Mesenchymal stem cell (in vitro differentiated cells and primary cell): ENCODE measurements at regions not wholly inside any gene's neighbourhood (a gene's known extent, or its start where the extent isn't known, plus 50 kb on each side); places are given as distances from the start of the nearest gene placed in this dataset.

Source experiments
- DNase-seq: peaks from one replicate; pipeline ENCODE4 v3.0.0-alpha.2; 2013
- H2AFZ ChIP-seq: one replicate; pipeline ENCODE4 v1.6.1; 2013; ENCODE audit warnings: low read depth, mild to moderate bottlenecking, control low read depth, inconsistent platforms, low read length, moderate library complexity
- H2AK5ac ChIP-seq: 2 replicates; pipeline ENCODE4 v1.6.1; 2013; ENCODE audit warnings: low read length, moderate library complexity, mild to moderate bottlenecking, inconsistent platforms; ENCODE audit not compliant: severe bottlenecking
- H2BK120ac ChIP-seq: one replicate; pipeline ENCODE4 v1.6.1; 2013; ENCODE audit warnings: low read depth, mild to moderate bottlenecking, inconsistent platforms, low read length, moderate library complexity
- H2BK12ac ChIP-seq, 2 experiments: one replicate each; pipeline ENCODE4 v1.6.1; 2013; ENCODE audit warnings: inconsistent platforms in 2 of 2, low read length in 2 of 2, mild to moderate bottlenecking in 2 of 2, moderate library complexity in 2 of 2, control low read depth in 1 of 2
- H2BK15ac ChIP-seq: one replicate; pipeline ENCODE4 v1.6.1; 2013; ENCODE audit warnings: mild to moderate bottlenecking, low read depth, inconsistent platforms; ENCODE audit not compliant: poor library complexity, severe bottlenecking
- H2BK5ac ChIP-seq: 2 replicates; pipeline ENCODE4 v1.6.1; 2013; ENCODE audit warnings: low read depth, mild to moderate bottlenecking, low read length, control low read depth, inconsistent platforms; ENCODE audit not compliant: poor library complexity, severe bottlenecking
- H3K14ac ChIP-seq, 2 experiments: one replicate each; pipeline ENCODE4 v1.6.1; 2013; ENCODE audit warnings: inconsistent platforms in 2 of 2, low read length in 2 of 2, control low read depth in 1 of 2, mild to moderate bottlenecking in 1 of 2, moderate library complexity in 1 of 2
- H3K18ac ChIP-seq, 2 experiments: one replicate each; pipeline ENCODE4 v1.6.1; 2013; ENCODE audit warnings: inconsistent platforms in 2 of 2, low read length in 2 of 2, control low read depth in 1 of 2, low read depth in 1 of 2, mild to moderate bottlenecking in 1 of 2
- H3K23ac ChIP-seq, 2 experiments: one replicate each; pipeline ENCODE4 v1.6.1; 2013; ENCODE audit warnings: inconsistent platforms in 2 of 2, low read length in 2 of 2, mild to moderate bottlenecking in 2 of 2, moderate library complexity in 2 of 2, control low read depth in 1 of 2
- H3K27ac ChIP-seq: 2 replicates; pipeline ENCODE4 v1.5.1; 2013; ENCODE audit warnings: mild to moderate bottlenecking, moderate library complexity, low read length, control low read depth, inconsistent platforms; ENCODE audit not compliant: poor library complexity, severe bottlenecking
- H3K27me3 ChIP-seq, 2 experiments: 2 replicates each; pipeline versions ENCODE4 v1.6.1 to v1.7.0; 2013; ENCODE audit warnings: low read length in 2 of 2, mild to moderate bottlenecking in 2 of 2, moderate library complexity in 2 of 2, control low read depth in 1 of 2, inconsistent platforms in 1 of 2; ENCODE audit not compliant: control insufficient read depth in 1 of 2, insufficient read depth in 1 of 2
- H3K36me3 ChIP-seq, 2 experiments: 2 replicates each; pipeline versions ENCODE4 v1.6.1 to v1.7.0; 2013; ENCODE audit warnings: low read length in 2 of 2, control low read depth in 1 of 2, inconsistent platforms in 1 of 2, low read depth in 1 of 2, mild to moderate bottlenecking in 1 of 2; ENCODE audit not compliant: insufficient read depth in 2 of 2, control insufficient read depth in 1 of 2
- H3K4ac ChIP-seq, 2 experiments: one replicate each; pipeline ENCODE4 v1.6.1; 2013; ENCODE audit warnings: inconsistent platforms in 2 of 2, low read length in 2 of 2, mild to moderate bottlenecking in 2 of 2, moderate library complexity in 2 of 2, control low read depth in 1 of 2, low read depth in 1 of 2
- H3K4me1 ChIP-seq: 2 replicates; pipeline ENCODE4 v1.6.1; 2013; ENCODE audit warnings: low read depth, low read length, control low read depth; ENCODE audit not compliant: control insufficient read depth, insufficient read depth
- H3K4me2 ChIP-seq: 2 replicates; pipeline ENCODE4 v1.6.1; 2013; ENCODE audit warnings: low read length, mild to moderate bottlenecking, inconsistent platforms; ENCODE audit not compliant: poor library complexity, severe bottlenecking
- H3K4me3 ChIP-seq, 2 experiments: 2 replicates each; pipeline versions ENCODE4 v1.5.1 to v1.7.0; 2013; ENCODE audit warnings: low read length in 2 of 2, mild to moderate bottlenecking in 2 of 2, control low read depth in 1 of 2, low read depth in 1 of 2; ENCODE audit not compliant: insufficient read depth in 1 of 2
- H3K79me1 ChIP-seq: replicated peaks from 2 replicates; pipeline ENCODE4 v1.6.1; 2013; ENCODE audit warnings: mild to moderate bottlenecking, control low read depth, low read length, inconsistent platforms; ENCODE audit not compliant: poor library complexity, severe bottlenecking
- H3K9ac ChIP-seq: 2 replicates; pipeline ENCODE4 v1.7.0; 2013; ENCODE audit warnings: mild to moderate bottlenecking, low read length, moderate library complexity
- H3K9me3 ChIP-seq: 2 replicates; pipeline ENCODE4 v1.7.0; 2013; ENCODE audit warnings: mild to moderate bottlenecking, low read length; ENCODE audit not compliant: control insufficient read depth
- H4K8ac ChIP-seq: one replicate; pipeline ENCODE4 v1.6.1; 2013; ENCODE audit warnings: inconsistent platforms, mild to moderate bottlenecking, low read length, moderate library complexity
- H4K91ac ChIP-seq: one replicate; pipeline ENCODE4 v1.6.1; 2013; ENCODE audit warnings: mild to moderate bottlenecking, low read length, inconsistent platforms
- WGBS: methylation state at CpG from one replicate; pipeline ENCODE4 v1.1.7; 2013; ENCODE audit warnings: mixed read lengths; 5-methylcytosine and 5-hydroxymethylcytosine counted together

DNA sequence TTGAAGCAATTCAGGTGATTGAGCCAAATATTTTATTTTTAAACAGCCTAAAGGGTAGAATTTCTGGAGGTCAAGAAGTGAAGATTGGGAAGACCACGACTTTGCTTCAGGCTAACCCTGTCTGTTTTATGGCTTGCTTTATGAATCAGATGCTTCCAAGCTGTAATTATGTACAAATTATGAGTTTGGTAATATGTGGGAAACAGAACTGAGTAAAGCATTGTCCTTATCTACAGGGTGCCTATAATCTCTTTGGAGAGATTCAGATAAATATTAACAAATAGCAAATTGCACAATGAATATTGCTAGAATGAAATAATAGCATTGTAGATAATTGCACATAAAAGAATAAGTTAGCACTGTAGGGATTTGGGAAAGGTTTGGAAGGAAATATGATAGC lies 539.4 kb upstream of the CDH2 start:
- no peak overlapping the region for H2BK12ac ChIP-seq
- no peaks in the 10 kb centered on the region for H3K79me1 ChIP-seq
- H2BK15ac ChIP-seq: no peak overlapping the region
- no peak overlapping the region for H3K27ac ChIP-seq
- H3K4me2 ChIP-seq: no peak overlapping the region
- H3K4me3 ChIP-seq: no peak overlapping the region
- no peak overlapping the region for H3K18ac ChIP-seq
- H2BK5ac ChIP-seq: no peak overlapping the region
- H3K14ac ChIP-seq: no peak overlapping the region
- H2BK120ac ChIP-seq: no peak overlapping the region
- H3K4me1 ChIP-seq: no peaks in the 10 kb centered on the region
- H3K4ac ChIP-seq: no peak overlapping the region
- H3K36me3 ChIP-seq: no peaks in the 10 kb centered on the region
- H3K9ac ChIP-seq: no peak overlapping the region
- no peak overlapping the region for H3K23ac ChIP-seq
- no peaks in the 10 kb centered on the region for H3K27me3 ChIP-seq
- 65% methylated on average over 1 of the region's 1 CpG for WGBS
- DNase-seq: no peak
- no peak overlapping the region for H4K91ac ChIP-seq
- H4K8ac ChIP-seq: no peak overlapping the region
- no peak overlapping the region for H2AFZ ChIP-seq
- H3K9me3 ChIP-seq: peaks cover 7% of the 10 kb centered on the region
- no peak overlapping the region for H2AK5ac ChIP-seq

DNA sequence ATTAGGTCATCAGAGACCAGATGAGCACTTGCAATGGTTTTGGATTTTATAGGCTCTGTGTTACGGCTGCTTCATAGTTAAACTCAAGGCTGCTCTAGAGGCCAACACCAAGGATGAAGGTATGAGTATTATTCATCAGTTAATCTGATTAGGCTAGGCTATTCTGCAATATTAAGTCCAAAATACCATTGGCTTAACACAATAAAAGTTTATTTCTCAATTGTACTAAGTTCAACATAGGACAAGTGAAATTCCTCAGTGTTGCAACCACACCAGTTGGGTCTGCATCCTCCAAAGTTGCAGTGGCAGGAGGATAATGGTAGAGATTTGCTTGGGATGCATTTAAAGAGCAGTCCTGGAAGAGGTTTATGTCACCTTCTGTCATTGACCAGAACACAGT lies 538.3 kb upstream of the CDH2 start:
- Histone ChIP-seq H2BK12ac (no peak overlapping the region), H2AFZ (no peak overlapping the region), H3K27ac (no peak overlapping the region), H3K14ac (no peak overlapping the region), H4K8ac (no peak overlapping the region), H3K9me3 (peaks cover 7% of the 10 kb centered on the region), H3K9ac (no peak overlapping the region), H4K91ac (no peak overlapping the region), H3K23ac (no peak overlapping the region), H3K27me3 (no peaks in the 10 kb centered on the region), H3K4me3 (no peak overlapping the region), H3K4me1 (no peaks in the 10 kb centered on the region), H2BK120ac (no peak overlapping the region), H3K18ac (no peak overlapping the region), H2AK5ac (no peak overlapping the region), H3K79me1 (no peaks in the 10 kb centered on the region), H2BK5ac (no peak overlapping the region), H3K36me3 (no peaks in the 10 kb centered on the region), H3K4me2 (no peak overlapping the region), H3K4ac (no peak overlapping the region), H2BK15ac (no peak overlapping the region)
- no peak for DNase-seq
- 100% methylated on average over 1 of the region's 1 CpG for WGBS

DNA sequence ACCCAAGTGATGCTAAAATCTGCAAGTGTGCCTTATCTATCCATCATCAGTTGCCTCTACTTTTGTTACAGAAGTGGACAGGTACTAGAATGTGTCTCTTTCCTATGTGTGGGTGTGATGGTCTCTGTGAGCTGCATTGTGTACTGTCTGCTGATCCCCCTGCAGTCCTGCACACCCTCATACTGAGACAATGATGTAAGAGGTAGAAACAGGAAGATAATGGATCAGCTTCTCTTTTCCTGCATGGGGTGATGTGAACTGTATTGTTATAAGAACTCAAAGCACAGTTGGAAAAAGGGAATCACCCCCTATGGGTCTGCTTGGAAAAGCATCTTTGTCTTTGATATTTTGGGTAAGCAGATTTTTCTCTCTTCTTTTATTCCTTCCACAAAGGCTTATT lies 537.6 kb upstream of the CDH2 start:
- H3K36me3 ChIP-seq: no peaks in the 10 kb centered on the region
- no peak overlapping the region for H3K18ac ChIP-seq
- no peak overlapping the region for H3K4me3 ChIP-seq

DNA sequence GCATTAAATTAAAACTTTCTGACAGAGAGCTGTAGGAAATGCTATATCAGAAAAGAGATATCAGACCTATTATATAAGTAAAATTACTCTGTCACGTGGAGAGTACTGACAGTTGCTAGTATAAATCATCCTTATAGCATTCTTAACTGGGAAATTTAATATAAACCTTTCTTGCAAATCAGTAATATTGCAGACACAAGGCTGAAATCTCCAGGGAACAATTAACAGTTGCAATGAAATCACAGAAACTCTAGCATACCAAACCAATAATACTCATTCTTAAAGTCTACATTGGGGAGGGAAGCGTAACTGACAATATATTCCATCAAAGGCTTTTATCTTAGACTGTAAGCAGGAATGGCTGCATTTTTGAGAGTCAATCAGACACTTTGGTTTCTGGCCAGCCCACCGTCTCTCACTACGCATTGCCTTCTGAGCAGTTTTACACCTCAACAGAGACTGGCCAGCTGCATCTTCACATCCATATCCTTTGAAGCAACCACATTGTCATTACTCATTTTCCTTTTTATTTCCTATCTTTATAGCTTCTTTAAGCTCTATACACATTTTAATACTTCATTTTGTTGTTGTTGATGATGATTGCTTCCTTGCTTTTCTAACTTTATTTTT lies 536.0 kb upstream of the CDH2 start:
- Histone ChIP-seq H2BK120ac (no peak overlapping the region), H3K79me1 (no peaks in the 10 kb centered on the region), H3K23ac (no peak overlapping the region), H3K4me1 (no peaks in the 10 kb centered on the region), H3K4ac (no peak overlapping the region), H3K27ac (no peak overlapping the region), H4K91ac (no peak overlapping the region), H3K9ac (no peak overlapping the region), H2BK12ac (no peak overlapping the region), H3K4me3 (no peak overlapping the region), H2AFZ (no peak overlapping the region), H2AK5ac (no peak overlapping the region), H3K4me2 (no peak overlapping the region), H3K18ac (no peak overlapping the region), H2BK5ac (no peak overlapping the region), H2BK15ac (no peak overlapping the region), H3K14ac (no peak overlapping the region), H3K36me3 (no peaks in the 10 kb centered on the region), H3K9me3 (peaks cover 4% of the 10 kb centered on the region), H4K8ac (no peak overlapping the region), H3K27me3 (no peaks in the 10 kb centered on the region)
- no peak for DNase-seq
- WGBS: 95% methylated on average over 3 of the region's 4 CpGs

More for the DNA sequence above, 537.6 kb upstream of the CDH2 start:
- no peak overlapping the region for H2AK5ac ChIP-seq
- peak overlapping the region in 1 of 2 experiments; percentile 1 for H2BK12ac ChIP-seq
- no peak overlapping the region for H2AFZ ChIP-seq
- no peak overlapping the region for H3K9ac ChIP-seq
- H3K79me1 ChIP-seq: no peaks in the 10 kb centered on the region
- no peak overlapping the region for H2BK120ac ChIP-seq
- no peak overlapping the region for H3K23ac ChIP-seq
- no peaks in the 10 kb centered on the region for H3K4me1 ChIP-seq
- no peak overlapping the region for H2BK15ac ChIP-seq
- H2BK5ac ChIP-seq: no peak overlapping the region
- no peak overlapping the region for H3K4me2 ChIP-seq
- H4K8ac ChIP-seq: no peak overlapping the region
- no peak overlapping the region for H3K4ac ChIP-seq
- no peaks in the 10 kb centered on the region for H3K27me3 ChIP-seq
- DNase-seq: no peak
- no peak overlapping the region for H4K91ac ChIP-seq
- no peak overlapping the region for H3K27ac ChIP-seq
- H3K9me3 ChIP-seq: peaks cover 7% of the 10 kb centered on the region
- H3K14ac ChIP-seq: no peak overlapping the region
